Right renal pelvis (tissue), 4 donors: ENCODE measurements at regions not wholly inside any gene's neighbourhood (a gene's known extent, or its start where the extent isn't known, plus 50 kb on each side); places are given as distances from the start of the nearest gene placed in this dataset.
A peak's percentile ranks its signal among the peaks of the same experiment; 100 is the strongest.

Source experiments
- DNase-seq, 4 donors: peaks; one replicate each; pipeline ENCODE4 v3.0.0-alpha.2; 2013; ENCODE audit warnings: low read depth in 4 of 4, low spot score in 3 of 4, missing footprints in 1 of 4

- no peak for DNase-seq
These were observed 102.2 kb downstream of the ARF6 start for GRCh38 chr14:49994951-49995561.

- no peak for DNase-seq
These were observed 105.1 kb downstream of the ARF6 start for GRCh38 chr14:49997991-49998390.

- no peak for DNase-seq
These were observed 106.4 kb downstream of the ARF6 start for GRCh38 chr14:49999146-49999761.

- DNase-seq: no peak
These were observed 107.0 kb downstream of the ARF6 start for GRCh38 chr14:49999826-50000379.

- no peak for DNase-seq
These were observed 107.7 kb downstream of the ARF6 start for GRCh38 chr14:50000380-50001150.

- no peak for DNase-seq
These were observed 108.5 kb downstream of the ARF6 start for GRCh38 chr14:50001151-50001998.

- no peak for DNase-seq
These were observed 109.4 kb downstream of the ARF6 start for GRCh38 chr14:50001999-50002925.

GRCh38 chr14:50002926-50003212 lies 110.0 kb downstream of the ARF6 start:
- no peak for DNase-seq

GRCh38 chr14:50003213-50004021 lies 110.5 kb downstream of the ARF6 start:
- DNase-seq: peak in 2 of 4 donors; percentile 60

- DNase-seq: no peak
These were observed 110.2 kb downstream of the VCPKMT start for GRCh38 chr14:50006141-50006540.

GRCh38 chr14:50007123-50007903 lies 109.1 kb downstream of the VCPKMT start:
- DNase-seq: no peak

- no peak for DNase-seq
These were observed 107.8 kb downstream of the VCPKMT start for GRCh38 chr14:50008562-50008961.

- no peak for DNase-seq
These were observed 107.4 kb downstream of the VCPKMT start for GRCh38 chr14:50008974-50009373.

GRCh38 chr14:50010752-50011151 lies 105.6 kb downstream of the VCPKMT start:
- no peak for DNase-seq

GRCh38 chr14:50011242-50011641 lies 105.1 kb downstream of the VCPKMT start:
- no peak for DNase-seq

- no peak for DNase-seq
These were observed 103.7 kb downstream of the VCPKMT start for GRCh38 chr14:50012644-50013043.

GRCh38 chr14:50013198-50013918 lies 103.0 kb downstream of the VCPKMT start:
- no peak for DNase-seq

- DNase-seq: no peak
These were observed 102.4 kb downstream of the VCPKMT start for GRCh38 chr14:50013934-50014333.
